ENCODE measurements at regions not wholly inside any gene's neighbourhood (a gene's known extent, or its start where the extent isn't known, plus 50 kb on each side); places are given as distances from the start of the nearest gene placed in this dataset.

- no peak for DNase-seq
Observed at GRCh38 chr17:79273660-79274059, 199.0 kb downstream of the ENGASE start.

- DNase-seq, result no peak
Observed at GRCh38 chr17:79272666-79273219, 198.1 kb downstream of the ENGASE start.

- DNase-seq, result no peak
Observed at GRCh38 chr17:79272220-79272619, 197.6 kb downstream of the ENGASE start.

- no peak for DNase-seq
Observed at GRCh38 chr17:79269620-79270019, 195.0 kb downstream of the ENGASE start.

- DNase-seq, result no peak
Observed at GRCh38 chr17:79263191-79263590, 188.6 kb downstream of the ENGASE start.

GRCh38 chr17:79262624-79263023 is 188.0 kb downstream of the ENGASE start:
- peak; percentile 17 for DNase-seq

- DNase-seq, result no peak
Observed at GRCh38 chr17:79261355-79262072, 186.9 kb downstream of the ENGASE start.

GRCh38 chr17:79258843-79259242 is 184.2 kb downstream of the ENGASE start:
- no peak for DNase-seq

- DNase-seq, result no peak
Observed at GRCh38 chr17:79258041-79258440, 183.4 kb downstream of the ENGASE start.

GRCh38 chr17:79255926-79256585 is 181.4 kb downstream of the ENGASE start:
- peak; percentile 65 for DNase-seq

- DNase-seq, result no peak
Observed at GRCh38 chr17:79255456-79255855, 180.8 kb downstream of the ENGASE start.

GRCh38 chr17:79255046-79255445 is 180.4 kb downstream of the ENGASE start:
- no peak for DNase-seq

- DNase-seq, result peak; percentile 35
Observed at GRCh38 chr17:79252886-79253285, 178.3 kb downstream of the ENGASE start.

- DNase-seq, result no peak
Observed at GRCh38 chr17:79251824-79252223, 177.2 kb downstream of the ENGASE start.

- DNase-seq, result no peak
Observed at GRCh38 chr17:79249929-79250521, 175.4 kb downstream of the ENGASE start.

GRCh38 chr17:79248843-79249493 is 174.3 kb downstream of the ENGASE start:
- no peak for DNase-seq

- DNase-seq, result no peak
Observed at GRCh38 chr17:79246225-79247190, 171.9 kb downstream of the ENGASE start.

- DNase-seq, result no peak
Observed at GRCh38 chr17:79244665-79245064, 170.0 kb downstream of the ENGASE start.

GRCh38 chr17:79243996-79244395 is 169.4 kb downstream of the ENGASE start:
- no peak for DNase-seq

- DNase-seq, result no peak
Observed at GRCh38 chr17:79243603-79243990, 169.0 kb downstream of the ENGASE start.

GRCh38 chr17:79242873-79243602 is 168.4 kb downstream of the ENGASE start:
- peak; percentile 30 for DNase-seq
